Choroid plexus epithelial cell (primary cell): ENCODE measurements at regions not wholly inside any gene's neighbourhood (a gene's known extent, or its start where the extent isn't known, plus 50 kb on each side); places are given as distances from the start of the nearest gene placed in this dataset.

Experiments
- DNase-seq: peaks from one replicate; pipeline ENCODE4 v3.0.0-alpha.2; 2010; ENCODE audit warnings: low read depth
- H3K4me3 ChIP-seq: 2 replicates; pipeline ENCODE4 v1.5.1; 2011; ENCODE audit warnings: low read depth, mild to moderate bottlenecking, control low read depth, low read length, moderate library complexity
- TF ChIP-seq, protein P1 (sequence below): conservative IDR thresholded peaks from 2 replicates; pipeline ENCODE4 v1.5.1; 2011; ENCODE audit warnings: low read depth, mild to moderate bottlenecking, control low read depth, inconsistent platforms, low read length, moderate library complexity

DNA sequence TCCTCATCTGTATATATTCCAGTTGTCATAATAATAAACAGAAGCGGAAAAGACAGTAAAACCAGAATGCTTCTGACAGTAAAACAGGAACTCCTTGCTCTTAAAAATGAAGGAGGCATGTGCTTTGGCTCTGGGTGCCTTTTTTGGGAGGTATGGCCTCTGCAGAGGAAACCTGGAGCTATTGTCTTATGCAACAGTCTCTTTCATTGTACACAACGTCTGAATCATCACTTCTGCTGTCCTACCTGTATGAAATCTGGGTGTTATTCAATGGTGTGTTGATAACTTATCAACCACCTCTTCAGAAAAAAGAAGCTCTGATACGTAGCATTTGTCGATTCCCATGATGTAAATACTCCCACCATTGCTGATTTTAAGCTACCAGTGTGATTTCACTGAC is 64.8 kb downstream of the CDCA7 start:
- no peak for DNase-seq
- TF ChIP-seq, protein P1, sequence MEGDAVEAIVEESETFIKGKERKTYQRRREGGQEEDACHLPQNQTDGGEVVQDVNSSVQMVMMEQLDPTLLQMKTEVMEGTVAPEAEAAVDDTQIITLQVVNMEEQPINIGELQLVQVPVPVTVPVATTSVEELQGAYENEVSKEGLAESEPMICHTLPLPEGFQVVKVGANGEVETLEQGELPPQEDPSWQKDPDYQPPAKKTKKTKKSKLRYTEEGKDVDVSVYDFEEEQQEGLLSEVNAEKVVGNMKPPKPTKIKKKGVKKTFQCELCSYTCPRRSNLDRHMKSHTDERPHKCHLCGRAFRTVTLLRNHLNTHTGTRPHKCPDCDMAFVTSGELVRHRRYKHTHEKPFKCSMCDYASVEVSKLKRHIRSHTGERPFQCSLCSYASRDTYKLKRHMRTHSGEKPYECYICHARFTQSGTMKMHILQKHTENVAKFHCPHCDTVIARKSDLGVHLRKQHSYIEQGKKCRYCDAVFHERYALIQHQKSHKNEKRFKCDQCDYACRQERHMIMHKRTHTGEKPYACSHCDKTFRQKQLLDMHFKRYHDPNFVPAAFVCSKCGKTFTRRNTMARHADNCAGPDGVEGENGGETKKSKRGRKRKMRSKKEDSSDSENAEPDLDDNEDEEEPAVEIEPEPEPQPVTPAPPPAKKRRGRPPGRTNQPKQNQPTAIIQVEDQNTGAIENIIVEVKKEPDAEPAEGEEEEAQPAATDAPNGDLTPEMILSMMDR: no peak
- H3K4me3 ChIP-seq: no peak overlapping the region

DNA sequence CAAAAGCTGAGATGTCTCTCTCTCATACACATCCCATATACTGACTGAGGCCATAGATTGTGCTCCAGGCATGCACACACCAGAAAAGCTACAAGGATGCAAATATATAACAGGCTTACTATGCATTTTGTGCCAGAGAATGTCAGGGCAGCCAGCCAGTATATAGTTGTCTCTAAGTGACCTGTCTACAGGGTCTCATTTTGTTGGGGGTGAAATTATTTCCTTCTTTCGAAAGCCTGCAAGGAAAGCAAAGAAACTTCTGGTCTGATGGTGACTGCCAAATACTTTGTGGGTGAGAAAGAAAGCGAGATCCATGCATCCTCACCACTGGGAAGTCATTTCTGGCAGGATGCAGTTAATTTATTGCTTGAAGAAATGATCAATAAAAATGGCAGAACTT is 70.2 kb downstream of the CDCA7 start:
- TF ChIP-seq, protein P1: no peak
- peak; percentile 33 for DNase-seq
- no peak overlapping the region for H3K4me3 ChIP-seq

DNA sequence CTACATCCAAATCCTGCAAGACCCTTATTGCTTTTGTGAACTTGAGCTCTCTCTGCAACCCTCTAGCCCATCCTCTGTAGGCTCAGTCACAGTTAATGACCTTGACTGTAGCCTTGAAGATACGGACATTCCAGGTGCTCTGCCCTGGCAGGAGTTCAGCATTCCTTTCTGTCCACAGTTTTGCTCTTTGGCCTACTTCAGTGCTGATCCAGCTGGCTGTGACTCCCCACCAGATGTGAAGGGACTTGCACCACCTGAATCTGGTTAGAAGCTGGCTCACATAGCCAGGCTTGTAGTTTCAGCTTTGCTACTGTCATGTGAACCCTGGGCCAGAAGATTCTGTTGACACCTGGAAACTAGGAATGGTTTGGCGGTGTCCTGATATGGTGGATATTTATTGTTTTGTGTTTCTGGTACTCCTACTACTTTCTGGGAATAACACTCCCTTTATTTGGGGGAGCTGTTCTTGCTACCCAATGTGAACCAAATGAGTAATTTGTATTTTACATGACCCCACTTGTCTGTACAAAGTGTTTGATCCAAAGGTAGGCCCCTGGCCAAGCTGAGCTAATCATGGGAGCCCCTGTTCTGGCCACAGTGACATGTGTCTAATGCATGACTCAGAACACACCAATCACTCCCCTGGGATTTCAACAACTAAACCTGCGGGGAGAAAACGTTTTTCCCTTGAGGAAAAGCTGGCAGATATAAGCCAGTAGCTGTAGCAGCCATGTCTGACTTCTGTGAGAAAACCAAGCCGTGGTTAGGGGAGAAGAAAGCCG is 73.4 kb downstream of the CDCA7 start:
- DNase-seq: peak; percentile 79
- H3K4me3 ChIP-seq: no peak overlapping the region
- TF ChIP-seq, protein P1: no peak

DNA sequence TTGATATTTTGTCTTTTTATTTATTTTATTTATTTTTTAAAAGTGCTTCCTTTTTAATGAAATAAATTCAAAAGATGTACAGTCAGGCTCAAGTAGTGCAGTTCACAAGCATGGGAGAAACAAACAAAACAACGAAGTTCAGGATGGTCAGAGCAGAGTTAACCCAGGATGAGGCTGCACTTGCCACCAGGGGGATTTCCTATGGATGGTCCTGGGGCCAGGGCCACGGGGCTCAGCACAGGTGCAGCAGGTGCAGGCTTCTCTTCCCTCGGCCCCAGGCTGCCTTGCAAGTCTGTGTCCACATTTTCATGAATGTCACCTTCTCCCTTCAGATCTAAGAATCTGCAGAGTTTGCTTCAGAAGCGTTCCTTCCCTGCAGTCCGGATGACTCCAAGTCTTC is 76.5 kb downstream of the CDCA7 start:
- no peak overlapping the region for H3K4me3 ChIP-seq
- TF ChIP-seq, protein P1: no peak
- no peak for DNase-seq

DNA sequence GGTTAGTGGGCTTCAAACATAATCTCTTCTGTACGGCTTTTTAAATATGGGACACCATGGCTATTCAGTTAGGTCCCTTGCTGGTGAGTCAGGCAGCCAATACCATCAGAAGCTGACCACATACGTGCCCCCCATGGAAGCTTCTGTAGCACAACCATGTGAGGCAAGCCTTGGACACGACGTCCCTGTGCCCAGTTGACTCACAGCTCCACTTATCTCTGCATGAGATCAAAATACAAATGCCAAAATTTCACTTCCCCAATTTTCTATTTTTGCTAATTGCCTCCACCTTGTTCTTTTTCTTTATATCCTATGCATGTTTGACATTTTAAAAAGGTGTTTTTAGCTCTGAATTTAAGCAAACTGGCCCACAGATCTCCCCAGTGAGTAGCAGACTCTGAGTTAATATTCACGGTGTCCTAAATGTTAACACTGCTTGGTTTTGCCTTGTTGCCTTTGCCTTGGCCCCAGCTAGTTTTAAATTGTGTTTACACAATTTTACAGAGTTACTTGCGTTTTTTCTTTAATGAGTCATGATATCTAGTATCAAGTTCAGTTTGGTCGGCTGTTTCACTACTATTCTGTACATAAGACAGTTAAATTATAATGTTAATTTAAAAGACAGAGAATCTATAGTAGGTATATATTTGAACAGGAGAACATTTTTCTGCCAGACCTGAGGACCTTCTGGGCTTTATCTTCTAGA is 77.5 kb downstream of the CDCA7 start:
- peak; percentile 70 for DNase-seq
- no peak overlapping the region for H3K4me3 ChIP-seq
- TF ChIP-seq, protein P1: no peak

DNA sequence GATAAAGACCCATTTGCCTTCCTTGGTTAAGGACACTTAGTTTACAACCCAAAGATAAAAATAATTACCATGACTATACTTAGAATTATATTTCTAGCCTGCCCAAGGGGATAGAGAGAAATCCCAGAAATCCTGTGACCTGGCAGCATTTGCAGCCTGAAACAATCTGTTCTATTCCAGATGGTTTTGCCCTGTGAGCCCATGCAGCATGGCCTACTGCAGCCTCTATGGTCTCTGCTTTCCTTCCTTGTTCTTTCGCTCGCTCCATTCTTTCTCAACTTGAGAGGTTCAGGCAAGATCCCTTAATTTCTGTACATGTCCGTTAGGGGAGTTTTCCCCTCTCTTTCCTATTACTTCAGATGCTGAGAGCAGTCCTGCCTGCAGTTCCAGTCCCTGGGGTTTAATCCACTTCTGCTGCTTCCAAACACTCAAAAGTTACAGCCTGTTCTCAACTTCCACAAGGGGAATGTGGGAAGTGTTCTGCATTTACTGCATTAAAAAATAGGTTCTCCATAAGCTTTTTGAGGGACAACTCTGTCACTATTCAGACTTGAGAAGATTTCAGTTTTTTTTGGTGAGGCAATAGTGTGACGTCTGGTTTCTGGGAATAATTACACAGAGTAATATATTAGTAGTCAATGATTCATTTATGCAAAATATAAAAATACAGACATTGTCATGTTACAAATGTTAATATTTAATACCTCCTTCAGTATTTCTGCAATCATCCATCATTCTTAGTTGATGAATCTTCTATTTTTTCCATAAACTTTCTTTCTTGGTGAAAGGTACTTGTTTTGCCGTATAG is 80.3 kb downstream of the CDCA7 start:
- no peak overlapping the region for H3K4me3 ChIP-seq
- DNase-seq: no peak
- TF ChIP-seq, protein P1: no peak
